Esophagus (tissue), 2 donors: ENCODE measurements at regions not wholly inside any gene's neighbourhood (a gene's known extent, or its start where the extent isn't known, plus 50 kb on each side); places are given as distances from the start of the nearest gene placed in this dataset.

ENCODE experiments used
- H3K27ac ChIP-seq, 2 donors: one replicate each; pipeline ENCODE4 v1.5.1; 2013; ENCODE audit warnings: low read depth in 2 of 2, mild to moderate bottlenecking in 2 of 2, inconsistent platforms in 1 of 2, low read length in 1 of 2, moderate library complexity in 1 of 2
- H3K27me3 ChIP-seq, 2 donors: one replicate each; pipeline ENCODE4 v1.6.1; 2013; ENCODE audit warnings: low read length in 2 of 2, control low read depth in 1 of 2, mild to moderate bottlenecking in 1 of 2; ENCODE audit not compliant: insufficient read depth in 2 of 2, control insufficient read depth in 1 of 2
- H3K36me3 ChIP-seq, 2 donors: one replicate each; pipeline ENCODE4 v1.6.1; 2013; ENCODE audit warnings: low read length in 1 of 2; ENCODE audit not compliant: control insufficient read depth in 2 of 2, insufficient read depth in 2 of 2
- H3K4me1 ChIP-seq, 2 donors: one replicate each; pipeline ENCODE4 v1.6.1; 2013; ENCODE audit warnings: low read length in 1 of 2; ENCODE audit not compliant: control insufficient read depth in 2 of 2, insufficient read depth in 2 of 2
- H3K4me3 ChIP-seq, 2 donors: one replicate each; pipeline ENCODE4 v1.5.1; 2013; ENCODE audit warnings: low read length in 2 of 2, mild to moderate bottlenecking in 2 of 2, low read depth in 1 of 2, moderate library complexity in 1 of 2
- H3K9me3 ChIP-seq, 2 donors: one replicate each; pipeline ENCODE4 v1.6.1; 2013; ENCODE audit warnings: mild to moderate bottlenecking in 2 of 2, low read depth in 1 of 2, low read length in 1 of 2, moderate library complexity in 1 of 2; ENCODE audit not compliant: control insufficient read depth in 2 of 2, insufficient read depth in 1 of 2
- WGBS, 2 donors: extraction: QIAGEN DNeasy Blood & Tissue Kit; methylation state at CpG; one replicate each; pipeline ENCODE4 v1.1.7; 2013; 5-methylcytosine and 5-hydroxymethylcytosine counted together
- donor health status: healthy with polysubstance abuse.
- donor health status: Bipolar disorder and iron deficiency.

DNA sequence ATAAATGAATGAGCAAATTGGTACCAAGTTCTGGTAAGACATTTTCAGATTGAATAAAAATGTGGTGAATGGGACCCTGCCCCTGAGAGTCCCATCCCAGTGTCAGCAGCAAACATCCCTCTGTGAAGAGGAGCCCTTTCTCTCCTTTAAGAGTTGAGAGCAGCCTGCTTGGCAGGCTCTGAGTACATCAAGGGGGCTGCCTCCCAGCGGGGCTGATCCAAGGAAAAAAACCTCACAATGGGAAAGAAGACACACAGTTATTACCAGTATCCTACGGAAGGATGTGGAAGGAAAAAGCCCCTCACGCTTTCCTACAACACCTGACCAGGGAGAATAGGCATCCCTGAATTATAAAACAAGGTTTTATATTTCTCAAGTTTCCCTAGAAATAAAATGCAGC is 293.8 kb upstream of the B3GAT1 start:
- 58 to 70% methylated on average over 3 of the region's 3 CpGs for WGBS, 2 donors
- H3K4me1 ChIP-seq = no peaks in the 10 kb centered on the region
- H3K36me3 ChIP-seq = no peaks in the 10 kb centered on the region
- H3K27ac ChIP-seq = no peak overlapping the region
- peaks cover 0 to 2% of the 10 kb centered on the region in 2 donors for H3K9me3 ChIP-seq
- H3K27me3 ChIP-seq = no peaks in the 10 kb centered on the region
- no peak overlapping the region for H3K4me3 ChIP-seq

DNA sequence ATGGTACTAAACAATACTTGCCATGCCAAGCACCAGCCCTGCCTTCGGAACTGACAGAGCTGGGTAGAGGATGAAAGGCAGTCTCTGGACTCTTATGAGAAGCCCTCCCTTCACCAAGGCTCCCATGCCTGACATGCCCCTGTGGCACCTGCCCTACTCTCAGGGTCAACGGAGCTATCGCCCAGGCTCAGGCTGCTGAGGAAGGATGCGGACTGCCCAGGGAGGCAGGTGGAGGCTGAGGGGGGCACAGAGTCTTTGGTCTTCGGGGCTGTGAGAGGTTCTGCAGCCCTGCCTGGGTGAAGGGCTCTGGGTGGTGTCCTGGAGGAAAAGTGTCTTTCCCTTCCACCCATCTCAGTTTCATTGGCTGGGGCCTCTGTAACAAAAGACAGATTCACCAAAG is 290.8 kb upstream of the B3GAT1 start:
- Histone ChIP-seq H3K4me1 (no peaks in the 10 kb centered on the region), H3K36me3 (no peaks in the 10 kb centered on the region), H3K9me3 (peaks cover 0 to 2% of the 10 kb centered on the region in 2 donors), H3K27me3 (no peaks in the 10 kb centered on the region), H3K4me3 (no peak overlapping the region), H3K27ac (no peak overlapping the region)
- WGBS, 2 donors = 80 to 85% methylated on average over 5 of the region's 5 CpGs

DNA sequence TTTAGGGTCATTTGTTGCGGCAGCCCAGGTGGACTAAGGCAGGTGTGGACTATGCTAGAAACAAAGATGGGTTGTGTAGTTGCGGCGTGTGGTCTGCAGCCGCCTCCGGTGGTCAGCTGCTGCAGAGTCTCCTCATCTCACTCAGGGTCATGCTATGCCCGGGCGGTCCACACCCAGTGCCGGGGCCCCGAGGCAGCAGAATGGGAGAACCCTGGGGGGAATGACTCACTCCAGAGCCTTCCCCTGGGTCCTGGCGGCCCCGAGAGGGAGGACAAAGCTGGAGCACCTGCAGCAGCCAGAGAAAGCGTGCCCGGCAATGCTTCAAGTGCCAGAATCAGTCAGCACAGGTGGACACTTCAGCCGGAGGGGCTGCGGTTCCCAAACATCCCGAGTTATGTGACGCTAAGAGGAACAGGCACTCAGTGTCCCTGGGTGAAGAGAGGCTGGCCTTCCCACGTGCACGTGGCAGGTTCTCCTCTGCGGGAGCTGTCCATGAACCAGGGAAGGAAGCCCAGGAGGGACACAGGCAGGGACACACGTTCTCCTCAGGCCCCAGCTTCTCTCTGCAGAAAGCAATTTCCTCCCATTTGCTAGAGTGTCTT is 289.6 kb upstream of the B3GAT1 start:
- 72 to 75% methylated on average over 21 of the region's 21 CpGs for WGBS, 2 donors
- no peak overlapping the region for H3K4me3 ChIP-seq
- H3K4me1 ChIP-seq = no peaks in the 10 kb centered on the region
- H3K27ac ChIP-seq = no peak overlapping the region
- H3K9me3 ChIP-seq = peaks cover 0 to 2% of the 10 kb centered on the region in 2 donors
- no peaks in the 10 kb centered on the region for H3K27me3 ChIP-seq
- no peaks in the 10 kb centered on the region for H3K36me3 ChIP-seq

DNA sequence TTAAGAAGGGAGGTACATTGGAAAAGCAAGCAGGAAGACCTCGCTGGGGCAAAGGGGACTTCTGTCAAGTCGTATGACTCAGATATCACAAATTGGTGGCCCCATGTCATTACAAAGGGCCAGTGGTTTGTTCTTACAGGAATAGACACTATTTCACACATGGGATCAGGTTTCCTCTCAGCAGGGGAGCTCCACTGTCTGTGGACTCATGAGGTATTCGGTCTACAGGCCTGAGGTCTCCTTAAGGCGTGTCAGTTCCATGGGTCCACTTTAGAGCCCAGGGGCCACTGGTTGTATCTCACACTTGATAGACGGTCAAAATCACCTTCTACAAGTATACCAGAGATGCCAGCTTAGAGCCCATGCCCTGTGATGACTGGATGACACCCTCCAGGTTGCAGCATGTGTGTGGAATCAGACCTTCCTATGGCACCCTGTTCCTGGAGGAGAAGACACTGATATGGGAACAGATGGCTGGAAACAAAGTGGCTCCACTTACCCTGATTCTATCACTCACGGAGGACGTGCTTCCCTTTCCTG is 288.1 kb upstream of the B3GAT1 start:
- H3K27ac ChIP-seq = no peak overlapping the region
- H3K9me3 ChIP-seq = peaks cover 0 to 2% of the 10 kb centered on the region in 2 donors
- 71 to 79% methylated on average over 7 of the region's 7 CpGs for WGBS, 2 donors
- H3K36me3 ChIP-seq = no peaks in the 10 kb centered on the region
- H3K4me3 ChIP-seq = no peak overlapping the region
- no peaks in the 10 kb centered on the region for H3K27me3 ChIP-seq
- H3K4me1 ChIP-seq = no peaks in the 10 kb centered on the region

DNA sequence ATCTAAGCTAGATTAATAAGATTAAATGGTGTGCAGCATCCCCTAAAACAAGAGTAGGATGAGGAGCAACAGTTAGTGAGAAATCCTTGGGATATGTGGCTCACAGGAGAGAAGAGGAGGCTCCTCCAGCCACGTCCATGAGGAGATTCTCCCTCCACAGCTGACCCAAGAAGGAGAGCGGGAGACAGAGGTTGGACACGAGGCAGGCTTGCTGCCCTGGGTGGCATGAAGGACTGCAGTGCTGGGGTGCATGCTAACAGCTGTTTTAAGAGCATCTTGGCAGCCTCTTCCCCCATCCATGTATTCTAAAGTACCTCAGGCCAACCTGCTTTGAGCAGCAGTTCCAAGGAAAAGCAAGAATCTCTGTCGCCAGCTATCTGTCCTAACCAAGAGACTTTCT is 284.4 kb upstream of the B3GAT1 start:
- 58% methylated on average over 4 of the region's 4 CpGs for WGBS, 2 donors
- no peak overlapping the region for H3K4me3 ChIP-seq
- H3K9me3 ChIP-seq = no peaks in the 10 kb centered on the region

DNA sequence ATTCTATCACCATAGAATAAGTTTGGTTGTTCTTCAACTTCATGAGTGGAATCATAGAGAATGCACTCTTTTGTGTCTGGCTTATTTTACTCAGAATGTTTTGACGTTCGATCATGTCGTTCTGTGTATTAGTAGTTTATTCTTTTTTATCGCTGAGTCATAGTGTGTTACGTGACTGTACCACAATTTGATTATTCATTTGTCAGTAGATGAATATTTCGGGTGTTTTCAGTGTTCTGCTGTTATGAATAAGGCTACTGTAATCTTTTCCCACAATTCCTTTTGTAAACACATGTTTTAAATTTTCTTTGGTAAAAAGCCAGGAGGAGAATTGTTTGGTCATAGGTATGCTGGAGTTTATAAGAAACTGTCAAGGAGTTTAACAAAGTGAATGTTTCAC is 279.9 kb upstream of the B3GAT1 start:
- Histone ChIP-seq H3K27me3 (no peaks in the 10 kb centered on the region), H3K36me3 (no peaks in the 10 kb centered on the region), H3K4me1 (no peaks in the 10 kb centered on the region), H3K4me3 (no peak overlapping the region), H3K27ac (no peak overlapping the region), H3K9me3 (no peaks in the 10 kb centered on the region)
- WGBS, 2 donors = 22 to 41% methylated on average over 6 of the region's 6 CpGs

More for the DNA sequence above, 284.4 kb upstream of the B3GAT1 start:
- H3K4me1 ChIP-seq = no peaks in the 10 kb centered on the region
- H3K36me3 ChIP-seq = no peaks in the 10 kb centered on the region
- no peaks in the 10 kb centered on the region for H3K27me3 ChIP-seq
- no peak overlapping the region for H3K27ac ChIP-seq

- no peaks in the 10 kb centered on the region for H3K27me3 ChIP-seq
- H3K4me1 ChIP-seq = no peaks in the 10 kb centered on the region
- WGBS, 2 donors = 57 to 62% methylated on average over 13 of the region's 13 CpGs
- H3K36me3 ChIP-seq = no peaks in the 10 kb centered on the region
- H3K4me3 ChIP-seq = no peak overlapping the region
- no peaks in the 10 kb centered on the region for H3K9me3 ChIP-seq
- no peak overlapping the region for H3K27ac ChIP-seq
These were observed 279.3 kb upstream of the B3GAT1 start for GRCh38 chr11:134691295-134691873.

DNA sequence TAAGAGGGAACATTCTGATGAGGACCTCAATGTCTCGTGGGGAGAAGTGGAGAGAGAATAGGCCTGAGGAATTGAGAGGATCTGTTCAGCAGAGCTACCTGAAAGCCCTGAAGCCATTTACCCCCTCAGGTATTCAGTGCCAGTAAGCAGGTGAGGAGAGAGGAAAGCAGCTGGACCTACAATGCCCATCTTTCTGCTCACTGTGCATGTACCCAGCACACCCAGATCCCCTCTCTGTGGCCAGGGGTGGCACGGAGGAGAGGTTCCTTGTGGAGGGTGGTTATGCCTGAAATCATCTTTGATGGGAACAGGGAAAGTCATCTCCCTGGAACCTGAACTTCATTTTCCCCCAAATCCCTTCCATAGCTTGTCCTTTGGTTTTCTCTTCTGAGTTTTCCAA is 277.8 kb upstream of the B3GAT1 start:
- Histone ChIP-seq H3K27ac (no peak overlapping the region), H3K27me3 (no peaks in the 10 kb centered on the region), H3K36me3 (no peaks in the 10 kb centered on the region), H3K9me3 (no peaks in the 10 kb centered on the region), H3K4me1 (no peaks in the 10 kb centered on the region), H3K4me3 (no peak overlapping the region)
- WGBS, 2 donors = 68 to 71% methylated on average over 2 of the region's 2 CpGs

- Histone ChIP-seq H3K27me3 (no peaks in the 10 kb centered on the region), H3K9me3 (no peaks in the 10 kb centered on the region), H3K4me1 (no peaks in the 10 kb centered on the region), H3K36me3 (no peaks in the 10 kb centered on the region), H3K27ac (no peak overlapping the region), H3K4me3 (no peak overlapping the region)
- WGBS, 2 donors = 72 to 78% methylated on average over 2 of the region's 2 CpGs
These were observed 275.5 kb upstream of the B3GAT1 start for GRCh38 chr11:134687548-134687947.

DNA sequence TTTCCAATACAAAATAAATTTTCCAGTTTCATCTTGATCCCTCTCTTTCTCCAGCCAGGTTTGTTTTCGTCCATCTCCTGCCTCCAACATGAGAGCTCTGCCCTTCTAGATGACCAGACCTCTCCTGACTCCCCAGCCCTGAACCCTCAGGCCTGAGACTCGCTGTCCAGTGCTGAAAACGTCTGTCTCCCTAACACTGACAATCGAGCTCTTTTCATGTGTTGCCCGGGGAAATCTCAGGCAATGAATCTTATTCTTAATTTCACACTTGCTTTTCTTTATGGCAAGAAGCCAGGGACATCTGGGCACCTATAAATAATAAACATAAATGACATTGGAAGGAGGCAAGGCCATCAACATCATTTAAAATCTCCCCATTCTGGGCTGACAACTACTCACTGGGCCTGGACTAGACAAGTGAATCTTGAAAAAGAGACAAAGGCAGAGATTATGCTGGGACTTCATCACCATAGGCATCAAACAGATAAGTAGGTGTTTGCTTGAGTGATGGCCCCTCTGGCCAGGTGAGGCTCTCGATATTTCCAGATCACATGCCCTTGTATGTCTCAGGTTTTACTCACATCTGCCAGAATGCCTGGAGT is 274.5 kb upstream of the B3GAT1 start:
- no peaks in the 10 kb centered on the region for H3K27me3 ChIP-seq
- no peaks in the 10 kb centered on the region for H3K9me3 ChIP-seq
- no peaks in the 10 kb centered on the region for H3K4me1 ChIP-seq
- H3K27ac ChIP-seq = no peak overlapping the region
- H3K36me3 ChIP-seq = no peaks in the 10 kb centered on the region
- 29% methylated on average over 6 of the region's 6 CpGs for WGBS, 2 donors
- H3K4me3 ChIP-seq = no peak overlapping the region
